Right lobe of liver (tissue), 6 donors: ENCODE measurements at regions not wholly inside any gene's neighbourhood (a gene's known extent, or its start where the extent isn't known, plus 50 kb on each side); places are given as distances from the start of the nearest gene placed in this dataset.

Source experiments
- ATAC-seq, 4 donors: fragments of 200-7000 bp; cut with Tn5 transposase; one replicate each; pipeline ENCODE4 v1.9.1; 2020; ENCODE audit warnings: mild to moderate bottlenecking in 4 of 4, moderate library complexity in 4 of 4
- DNase-seq, 3 donors: peaks; one replicate each; pipeline ENCODE4 v3.0.0-alpha.2; 2020
- H3K27ac ChIP-seq, 3 donors: fragments of 200-600 bp; one replicate each; pipeline ENCODE4 v1.8.0; 2022
- H3K27me3 ChIP-seq, 2 donors: fragments of 200-600 bp; one replicate each; pipeline ENCODE4 v1.8.0; 2022
- H3K36me3 ChIP-seq, 4 donors: fragments of 200-600 bp; sonication (generic) in 1 of 4; one replicate each; pipeline versions ENCODE4 v1.5.1 to v1.8.0; 2017 to 2022; ENCODE audit warnings: control low read depth in 1 of 4
- H3K4me1 ChIP-seq, 4 donors: fragments of 200-600 bp; sonication (generic) in 1 of 4; one replicate each; pipeline versions ENCODE4 v1.5.1 to v1.8.0; 2017 to 2022; ENCODE audit warnings: control low read depth in 1 of 4
- H3K4me3 ChIP-seq, 3 donors: fragments of 200-600 bp; one replicate each; pipeline ENCODE4 v1.8.0; 2022
- H3K9me3 ChIP-seq, 4 donors: fragments of 200-600 bp; sonication (generic) in 1 of 4; one replicate each; pipeline versions ENCODE4 v1.5.1 to v1.8.0; 2017 to 2022; ENCODE audit warnings: control low read depth in 1 of 4
- CTCF ChIP-seq, 4 donors: fragments of 200-600 bp in 3 of 4; fragments of 450-650 bp in 1 of 4; IDR thresholded peaks; one replicate each; pipeline versions ENCODE4 v1.5.1 to v1.8.0; 2016 to 2022; ENCODE audit warnings: antibody characterized with exemption in 4 of 4, mild to moderate bottlenecking in 2 of 4
- POLR2A ChIP-seq: fragments of 450-650 bp; IDR thresholded peaks from one replicate; pipeline ENCODE4 v1.6.1; 2017; ENCODE audit warnings: antibody characterized with exemption, mild to moderate bottlenecking
- whole genome bisulfite sequencing: methylation state at CpG from one replicate; pipeline ENCODE4 v1.1.6; 2018; ENCODE audit warnings: low coverage, low lambda C conversion rate; ENCODE audit not compliant: insufficient coverage; ENCODE audit errors: missing lambda C conversion rate; 5-methylcytosine and 5-hydroxymethylcytosine counted together
- intact Hi-C, 2 donors: fragments of 100-400 bp; cut with DNase I; formaldehyde crosslinking; loops; one replicate each; pipeline versions ENCODE4 v1.11.2 to v1.14.1; 2022
- donor health status: DM: no; HTN: yes; CAD: no.
- donor health status: DM: no; HTN: no; CAD: no.
- donor health status: DM: no; HTN: no; CAD: no.
- donor health status: DM: no; HTN: yes; CAD: no.
- donor health status: DM: no; HTN: yes; CAD: no.

GRCh38 chr6:145023116-145023726 lies 712.1 kb downstream of the EPM2A start:
- H3K4me3 ChIP-seq: no peak overlapping the region
- H3K36me3 ChIP-seq: no peaks in the 10 kb centered on the region
- TF ChIP-seq CTCF (IDR thresholded peaks at IDR 0.05) (no peak), POLR2A (no peak)
- DNase-seq (no peak), ATAC-seq (no peak)
- no peaks in the 10 kb centered on the region for H3K9me3 ChIP-seq
- WGBS: 75% methylated on average over 3 of the region's 3 CpGs
- intact Hi-C loops: no loop called here
- H3K27me3 ChIP-seq: no peaks in the 10 kb centered on the region
- peaks cover 0 to 37% (median 13%) of the 10 kb centered on the region in 4 donors for H3K4me1 ChIP-seq
- no peak overlapping the region for H3K27ac ChIP-seq

- DNase-seq: no peak
- Histone ChIP-seq H3K4me1 (peaks cover 0 to 32% (median 11%) of the 10 kb centered on the region in 4 donors), H3K4me3 (no peak overlapping the region), H3K9me3 (no peaks in the 10 kb centered on the region), H3K36me3 (no peaks in the 10 kb centered on the region), H3K27ac (peak overlapping the region in 2 of 3 donors; percentile 37 to 75), H3K27me3 (no peaks in the 10 kb centered on the region)
- peak; percentile 78 to 87 (median 82) for ATAC-seq
- intact Hi-C loops: no loop called here
- TF ChIP-seq POLR2A: no peak
- TF ChIP-seq CTCF (IDR thresholded peaks at IDR 0.05): no peak
- 22% methylated on average over 2 of the region's 2 CpGs for WGBS
Measured at GRCh38 chr6:145025488-145025887, 709.8 kb downstream of the EPM2A start.

GRCh38 chr6:145026267-145026679 lies 709.0 kb downstream of the EPM2A start:
- 20% methylated on average over 2 of the region's 2 CpGs for WGBS
- Histone ChIP-seq H3K4me1 (peaks cover 0 to 24% (median 8%) of the 10 kb centered on the region in 4 donors), H3K27ac (peak overlapping the region; percentile 31 to 75 (median 61)), H3K27me3 (no peaks in the 10 kb centered on the region), H3K36me3 (no peaks in the 10 kb centered on the region), H3K4me3 (no peak overlapping the region), H3K9me3 (no peaks in the 10 kb centered on the region)
- peak; percentile 92 to 99 (median 98) for ATAC-seq
- intact Hi-C loops: no loop called here
- DNase-seq: peak; percentile 32 to 84 (median 65)
- TF ChIP-seq POLR2A (peak; percentile 54), CTCF (IDR thresholded peaks at IDR 0.05) (no peak)

GRCh38 chr6:145028144-145028818 lies 707.0 kb downstream of the EPM2A start:
- intact Hi-C loops: no loop called here
- H3K27me3 ChIP-seq: no peaks in the 10 kb centered on the region

More at GRCh38 chr6:145028144-145028818, 707.0 kb downstream of the EPM2A start:
- peaks cover 0 to 23% (median 8%) of the 10 kb centered on the region in 4 donors for H3K4me1 ChIP-seq
- peak in 3 of 4 donors; percentile 31 to 43 (median 41) for ATAC-seq
- TF ChIP-seq POLR2A (no peak), CTCF (IDR thresholded peaks at IDR 0.05) (peak; percentile 20 to 49 (median 42))
- 43% methylated on average over 4 of the region's 4 CpGs for WGBS
- H3K36me3 ChIP-seq: no peaks in the 10 kb centered on the region
- no peak overlapping the region for H3K27ac ChIP-seq
- H3K9me3 ChIP-seq: no peaks in the 10 kb centered on the region
- H3K4me3 ChIP-seq: no peak overlapping the region
- DNase-seq: no peak
